Stimulated activated CD4-positive, alpha-beta T cell treated with anti-CD3 and anti-CD28 coated beads, Interleukin-1b, Interleukin-23, amount 100 ng/mL, for 24 hours (primary cell): ENCODE measurements at regions not wholly inside any gene's neighbourhood (a gene's known extent, or its start where the extent isn't known, plus 50 kb on each side); places are given as distances from the start of the nearest gene placed in this dataset.

Experiments
- DNase-seq, 4 experiments: peaks; one replicate each; pipeline ENCODE4 v3.0.0-alpha.2; 2020; ENCODE audit warnings: low read depth in 4 of 4, low spot score in 1 of 4

GRCh38 chr5:111582993-111583601 lies 70.8 kb upstream of the STARD4 start:
- DNase-seq: no peak

GRCh38 chr5:111582451-111582850 lies 70.1 kb upstream of the STARD4 start:
- no peak for DNase-seq

- DNase-seq: no peak
These were observed 68.6 kb upstream of the STARD4 start for GRCh38 chr5:111580956-111581355.

- DNase-seq: no peak
These were observed 62.0 kb upstream of the STARD4 start for GRCh38 chr5:111574311-111574710.

- no peak for DNase-seq
These were observed 60.2 kb upstream of the STARD4 start for GRCh38 chr5:111572561-111572960.

GRCh38 chr5:111563031-111563822 lies 50.9 kb upstream of the STARD4 start:
- no peak for DNase-seq

GRCh38 chr5:111562561-111562960 lies 50.2 kb upstream of the STARD4 start:
- DNase-seq: no peak
